ENCODE measurements at regions not wholly inside any gene's neighbourhood (a gene's known extent, or its start where the extent isn't known, plus 50 kb on each side); places are given as distances from the start of the nearest gene placed in this dataset.

DNA sequence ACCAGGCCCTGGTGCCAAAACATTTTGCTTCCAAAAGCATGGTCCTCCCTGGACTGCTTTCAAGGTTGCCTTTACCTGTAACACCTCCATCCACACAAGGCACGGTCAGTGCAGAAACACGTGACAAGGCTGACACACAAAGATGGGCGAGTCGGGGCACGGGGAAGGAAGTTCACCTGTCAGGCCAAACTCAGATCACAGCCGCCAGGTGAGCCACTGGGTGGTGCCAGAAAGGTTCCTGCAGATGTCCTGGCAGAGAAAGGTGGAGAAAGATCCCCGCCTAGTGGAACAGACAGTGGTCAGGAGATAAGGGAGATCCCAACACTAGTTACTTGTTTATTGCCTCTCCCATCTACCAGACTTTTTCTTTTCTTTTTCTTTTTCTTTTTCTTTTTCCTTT lies 155.3 kb downstream of the AIPL1 start:
- TF ChIP-seq, protein P1, sequence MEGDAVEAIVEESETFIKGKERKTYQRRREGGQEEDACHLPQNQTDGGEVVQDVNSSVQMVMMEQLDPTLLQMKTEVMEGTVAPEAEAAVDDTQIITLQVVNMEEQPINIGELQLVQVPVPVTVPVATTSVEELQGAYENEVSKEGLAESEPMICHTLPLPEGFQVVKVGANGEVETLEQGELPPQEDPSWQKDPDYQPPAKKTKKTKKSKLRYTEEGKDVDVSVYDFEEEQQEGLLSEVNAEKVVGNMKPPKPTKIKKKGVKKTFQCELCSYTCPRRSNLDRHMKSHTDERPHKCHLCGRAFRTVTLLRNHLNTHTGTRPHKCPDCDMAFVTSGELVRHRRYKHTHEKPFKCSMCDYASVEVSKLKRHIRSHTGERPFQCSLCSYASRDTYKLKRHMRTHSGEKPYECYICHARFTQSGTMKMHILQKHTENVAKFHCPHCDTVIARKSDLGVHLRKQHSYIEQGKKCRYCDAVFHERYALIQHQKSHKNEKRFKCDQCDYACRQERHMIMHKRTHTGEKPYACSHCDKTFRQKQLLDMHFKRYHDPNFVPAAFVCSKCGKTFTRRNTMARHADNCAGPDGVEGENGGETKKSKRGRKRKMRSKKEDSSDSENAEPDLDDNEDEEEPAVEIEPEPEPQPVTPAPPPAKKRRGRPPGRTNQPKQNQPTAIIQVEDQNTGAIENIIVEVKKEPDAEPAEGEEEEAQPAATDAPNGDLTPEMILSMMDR (IDR thresholded peaks at IDR 0.05) = no peak
- TF ChIP-seq EP300 (IDR thresholded peaks at IDR 0.05) = no peak

All from stomach (tissue), 4 donors.